ENCODE measurements at regions not wholly inside any gene's neighbourhood (a gene's known extent, or its start where the extent isn't known, plus 50 kb on each side); places are given as distances from the start of the nearest gene placed in this dataset.

GRCh38 chr1:55997536-55997935, 581.8 kb downstream of the PLPP3 start:
- no peak for TF ChIP-seq CTCF (IDR thresholded peaks at IDR 0.05)
- peaks cover 7% of the 10 kb centered on the region for H3K4me1 Mint-ChIP-seq (ENCODE audit: low read depth)
- peaks cover 7% of the 10 kb centered on the region for H3K9me3 Mint-ChIP-seq (ENCODE audit: low read depth)
- no peak for DNase-seq (ENCODE audit: low spot score)
- H3K27ac Mint-ChIP-seq (ENCODE audit: unreplicated experiment), result no peak overlapping the region
- H3K36me3 Mint-ChIP-seq (ENCODE audit: low read depth), result no peaks in the 10 kb centered on the region
- H3K4me3 Mint-ChIP-seq (ENCODE audit: unreplicated experiment), result no peak overlapping the region
- no peaks in the 10 kb centered on the region for H3K27me3 Mint-ChIP-seq (ENCODE audit: low read depth)

DNA sequence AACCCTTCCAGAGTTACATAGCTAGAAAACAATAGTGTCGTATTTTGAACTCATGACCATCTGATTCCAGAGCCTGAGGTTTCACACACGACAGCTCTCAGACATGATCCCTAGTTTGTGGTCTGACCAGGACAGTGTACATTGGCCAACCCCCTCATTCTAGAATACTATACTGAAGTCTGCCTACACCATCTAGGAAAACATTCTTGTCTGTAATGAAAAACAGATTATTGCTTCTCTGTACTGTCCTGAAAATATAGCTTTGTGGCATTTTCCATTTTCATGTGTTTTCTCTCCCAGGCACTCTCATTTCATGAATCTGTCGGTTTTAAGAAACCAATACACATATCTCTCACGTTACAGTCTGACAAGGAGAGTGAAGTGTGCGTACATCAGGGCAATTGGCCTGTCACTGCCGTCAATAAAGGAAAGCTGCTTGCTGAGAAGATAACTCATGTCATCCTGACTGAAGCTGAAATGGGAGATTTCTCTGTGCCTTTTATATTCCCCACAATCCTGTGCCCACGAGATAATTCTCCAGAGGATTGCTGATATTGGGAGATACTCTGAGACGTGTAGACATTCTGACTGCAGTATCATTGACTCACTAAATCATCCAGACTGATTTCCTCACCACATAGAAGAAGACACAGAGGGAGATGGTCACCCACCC, 585.6 kb downstream of the PLPP3 start:
- H3K27ac Mint-ChIP-seq (ENCODE audit: unreplicated experiment), result no peak overlapping the region
- peaks cover 7% of the 10 kb centered on the region for H3K4me1 Mint-ChIP-seq (ENCODE audit: low read depth)
- no peaks in the 10 kb centered on the region for H3K27me3 Mint-ChIP-seq (ENCODE audit: low read depth)
- DNase-seq (ENCODE audit: low spot score), result no peak
- H3K36me3 Mint-ChIP-seq (ENCODE audit: low read depth), result no peaks in the 10 kb centered on the region
- no peak overlapping the region for H3K4me3 Mint-ChIP-seq (ENCODE audit: unreplicated experiment)
- TF ChIP-seq CTCF (IDR thresholded peaks at IDR 0.05), result no peak
- H3K9me3 Mint-ChIP-seq (ENCODE audit: low read depth), result peaks cover 7% of the 10 kb centered on the region

DNA sequence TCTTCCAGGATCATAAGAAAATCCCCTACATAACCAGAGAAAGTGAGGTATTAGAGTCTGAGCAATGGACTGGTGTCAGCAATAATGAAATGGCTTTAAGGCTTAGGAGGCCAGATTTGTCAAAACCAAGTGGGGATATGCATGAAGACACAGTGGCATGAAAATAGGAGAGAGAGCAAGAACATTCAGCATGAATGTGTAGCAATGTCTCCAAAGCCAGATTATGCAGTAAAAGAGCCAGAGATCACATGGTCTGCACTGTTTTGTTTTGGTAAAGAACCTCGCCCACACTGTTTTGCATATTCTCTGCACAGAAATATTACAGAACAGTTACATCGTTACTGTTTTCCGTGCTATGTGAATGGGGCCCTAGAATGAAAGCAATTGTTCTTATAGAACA, 589.4 kb downstream of the PLPP3 start:
- Mint-ChIP-seq H3K4me1 (ENCODE audit: low read depth) (peaks cover 22% of the 10 kb centered on the region), H3K9me3 (ENCODE audit: low read depth) (peaks cover under 1% of the 10 kb centered on the region), H3K36me3 (ENCODE audit: low read depth) (no peaks in the 10 kb centered on the region), H3K27me3 (ENCODE audit: low read depth) (no peaks in the 10 kb centered on the region), H3K27ac (ENCODE audit: unreplicated experiment) (no peak overlapping the region), H3K4me3 (ENCODE audit: unreplicated experiment) (no peak overlapping the region)
- no peak for TF ChIP-seq CTCF (IDR thresholded peaks at IDR 0.05)
- DNase-seq (ENCODE audit: low spot score), result no peak

DNA sequence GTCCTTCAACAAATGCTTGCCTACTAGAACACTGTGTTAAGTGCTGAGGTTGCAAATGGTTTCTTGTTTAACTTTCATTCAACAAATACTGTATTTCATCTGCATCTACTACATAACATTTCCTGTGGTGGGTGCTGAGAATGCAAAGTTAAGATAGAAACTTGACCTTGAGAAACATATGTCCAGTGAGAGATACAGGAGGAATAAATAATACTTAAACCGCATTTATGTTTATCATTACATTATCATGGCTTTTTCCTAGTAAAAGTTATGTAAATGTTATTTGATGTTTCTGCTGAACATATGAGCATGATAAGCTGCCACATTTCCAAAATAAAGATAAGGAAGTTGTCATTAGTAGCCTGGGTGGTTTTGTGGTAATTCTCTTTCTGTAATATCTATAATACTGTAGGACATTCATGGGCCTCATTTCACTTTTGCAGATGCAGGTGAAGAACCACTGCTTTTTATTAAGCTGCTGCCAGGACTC, 590.4 kb downstream of the PLPP3 start:
- H3K4me3 Mint-ChIP-seq (ENCODE audit: unreplicated experiment), result no peak overlapping the region
- no peak for DNase-seq (ENCODE audit: low spot score)
- no peaks in the 10 kb centered on the region for H3K27me3 Mint-ChIP-seq (ENCODE audit: low read depth)
- no peaks in the 10 kb centered on the region for H3K36me3 Mint-ChIP-seq (ENCODE audit: low read depth)
- no peak overlapping the region for H3K27ac Mint-ChIP-seq (ENCODE audit: unreplicated experiment)
- TF ChIP-seq CTCF (IDR thresholded peaks at IDR 0.05), result no peak
- H3K9me3 Mint-ChIP-seq (ENCODE audit: low read depth), result no peaks in the 10 kb centered on the region
- peaks cover 22% of the 10 kb centered on the region for H3K4me1 Mint-ChIP-seq (ENCODE audit: low read depth)

- no peaks in the 10 kb centered on the region for H3K27me3 Mint-ChIP-seq (ENCODE audit: low read depth)
- peaks cover 15% of the 10 kb centered on the region for H3K4me1 Mint-ChIP-seq (ENCODE audit: low read depth)
- H3K9me3 Mint-ChIP-seq (ENCODE audit: low read depth), result no peaks in the 10 kb centered on the region
- DNase-seq (ENCODE audit: low spot score), result no peak
- H3K27ac Mint-ChIP-seq (ENCODE audit: unreplicated experiment), result peak overlapping the region; percentile 89
- H3K4me3 Mint-ChIP-seq (ENCODE audit: unreplicated experiment), result peak overlapping the region; percentile 37
- no peaks in the 10 kb centered on the region for H3K36me3 Mint-ChIP-seq (ENCODE audit: low read depth)
- TF ChIP-seq CTCF (IDR thresholded peaks at IDR 0.05), result no peak
Observed at GRCh38 chr1:55987491-55988249, 591.7 kb downstream of the PLPP3 start.

Measured in chondrocyte (in vitro differentiated cells).